SU-DHL-6 (cell line): ENCODE measurements at regions not wholly inside any gene's neighbourhood (a gene's known extent, or its start where the extent isn't known, plus 50 kb on each side); places are given as distances from the start of the nearest gene placed in this dataset.

Source experiments
- H2AFZ ChIP-seq: fragments of 200-600 bp; sonication (generic); 2 replicates; pipeline ENCODE4 v1.6.1; 2014; ENCODE audit warnings: low read depth, mild to moderate bottlenecking, moderate library complexity, mixed read lengths, antibody characterized with exemption, low read length; ENCODE audit not compliant: severe bottlenecking
- H3F3A ChIP-seq: fragments of 200-600 bp; shearing (Covaris generic); 2 replicates; pipeline ENCODE4 v1.6.0; 2016; ENCODE audit warnings: antibody characterized with exemption, mild to moderate bottlenecking; ENCODE audit not compliant: insufficient read depth
- H3K27ac ChIP-seq: fragments of 200-600 bp; sonication (generic); 2 replicates; pipeline ENCODE4 v1.5.1; 2016; ENCODE audit warnings: low read depth, mild to moderate bottlenecking, low read length, moderate library complexity, mixed read lengths
- H3K27me3 ChIP-seq: fragments of 200-600 bp; sonication (generic), shearing (Covaris generic); 2 replicates; pipeline ENCODE4 v1.6.0; 2014; ENCODE audit warnings: mild to moderate bottlenecking, low read length
- H3K36me3 ChIP-seq: fragments of 200-600 bp; sonication (generic); 2 replicates; pipeline ENCODE4 v1.6.1; 2014; ENCODE audit warnings: mild to moderate bottlenecking, low read length, mixed read lengths
- H3K4me2 ChIP-seq: fragments of 300-600, 200-600 bp; shearing (Covaris generic), sonication (generic); 2 replicates; pipeline ENCODE4 v1.6.0; 2014; ENCODE audit warnings: low read length, low read depth, mild to moderate bottlenecking; ENCODE audit not compliant: poor library complexity, severe bottlenecking
- H3K4me3 ChIP-seq: fragments of 200-600 bp; sonication (generic); 2 replicates; pipeline ENCODE4 v1.5.1; 2014; ENCODE audit warnings: antibody characterized with exemption, low read length, mild to moderate bottlenecking, mixed read lengths; ENCODE audit not compliant: insufficient read depth, poor library complexity, severe bottlenecking
- H3K79me2 ChIP-seq: fragments of 200-600 bp; sonication (generic); 2 replicates; pipeline ENCODE4 v1.6.1; 2014; ENCODE audit warnings: mild to moderate bottlenecking, low read length, moderate library complexity; ENCODE audit not compliant: insufficient read depth
- H3K9ac ChIP-seq: fragments of 200-600 bp; sonication (generic); 2 replicates; pipeline ENCODE4 v1.7.0; 2014; ENCODE audit warnings: mild to moderate bottlenecking, low read length
- H3K9me2 ChIP-seq: fragments of 200-600 bp; sonication (generic); replicated peaks from 2 replicates; pipeline ENCODE4 v1.6.1; 2014; ENCODE audit warnings: low read length; ENCODE audit not compliant: insufficient read depth
- H3K9me3 ChIP-seq: fragments of 200-600 bp; sonication (generic); 2 replicates; pipeline ENCODE4 v1.6.1; 2014; ENCODE audit warnings: low read length, mixed read lengths; ENCODE audit not compliant: insufficient read depth
- H4K20me1 ChIP-seq: fragments of 200-600 bp; sonication (generic); 2 replicates; pipeline ENCODE4 v1.6.1; 2014; ENCODE audit warnings: low read depth, mild to moderate bottlenecking, antibody characterized with exemption, low read length, moderate library complexity, mixed read lengths
- CTCF ChIP-seq: fragments of 200-600 bp; sonication (generic); IDR thresholded peaks from one replicate; pipeline ENCODE4 v1.5.1; 2017; ENCODE audit warnings: antibody characterized with exemption, mild to moderate bottlenecking, low read length, moderate library complexity; ENCODE audit not compliant: insufficient read depth, poor library complexity, severe bottlenecking
- EZH2phosphoT487 ChIP-seq: fragments of 200-600 bp; sonication (generic), shearing (Covaris generic); conservative IDR thresholded peaks from 2 replicates; pipeline ENCODE4 v1.6.1; 2018; ENCODE audit warnings: mild to moderate bottlenecking, antibody characterized with exemption, low read length, moderate library complexity, mixed read lengths

GRCh38 chr2:121124330-121124729, 160.7 kb downstream of the TFCP2L1 start:
- TF ChIP-seq EZH2phosphoT487, result no peak
- no peak for TF ChIP-seq CTCF

DNA sequence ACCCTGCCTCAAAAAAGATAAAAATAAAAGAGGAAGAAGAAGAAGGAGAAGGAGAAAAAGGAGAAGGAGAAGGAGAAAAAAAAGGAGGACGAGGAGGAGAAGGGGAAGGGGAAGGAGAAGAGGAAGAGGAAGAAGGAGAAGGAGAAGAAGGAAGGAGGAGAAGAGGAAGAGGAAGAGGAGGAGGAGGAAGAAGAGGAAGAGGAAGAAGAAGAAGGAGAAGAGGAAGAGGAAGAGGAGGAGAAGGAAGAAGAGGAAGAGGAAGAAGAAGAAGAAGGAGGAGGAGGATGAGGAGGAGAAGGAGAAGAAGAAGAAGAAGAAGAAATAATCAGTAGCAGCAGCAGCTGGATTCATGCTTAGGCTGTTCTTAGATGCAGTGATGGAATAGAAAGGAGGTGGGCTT, 159.7 kb downstream of the TFCP2L1 start:
- Histone ChIP-seq H3K36me3 (no peaks in the 10 kb centered on the region), H3F3A (no peaks in the 10 kb centered on the region), H2AFZ (no peak overlapping the region), H3K9ac (no peak overlapping the region), H3K27me3 (no peaks in the 10 kb centered on the region), H3K79me2 (no peaks in the 10 kb centered on the region), H4K20me1 (no peaks in the 10 kb centered on the region), H3K27ac (no peak overlapping the region), H3K4me3 (no peak overlapping the region), H3K4me2 (no peak overlapping the region), H3K9me3 (no peaks in the 10 kb centered on the region), H3K9me2 (no peaks in the 10 kb centered on the region)
- no peak for TF ChIP-seq CTCF
- TF ChIP-seq EZH2phosphoT487, result no peak

More at GRCh38 chr2:121124330-121124729, 160.7 kb downstream of the TFCP2L1 start:
- Histone ChIP-seq H3K4me2 (no peak overlapping the region), H3F3A (no peaks in the 10 kb centered on the region), H3K27me3 (no peaks in the 10 kb centered on the region), H3K36me3 (no peaks in the 10 kb centered on the region), H3K79me2 (no peaks in the 10 kb centered on the region), H4K20me1 (no peaks in the 10 kb centered on the region), H3K4me3 (no peak overlapping the region), H3K27ac (no peak overlapping the region), H3K9me2 (no peaks in the 10 kb centered on the region), H3K9ac (no peak overlapping the region), H3K9me3 (no peaks in the 10 kb centered on the region), H2AFZ (no peak overlapping the region)

DNA sequence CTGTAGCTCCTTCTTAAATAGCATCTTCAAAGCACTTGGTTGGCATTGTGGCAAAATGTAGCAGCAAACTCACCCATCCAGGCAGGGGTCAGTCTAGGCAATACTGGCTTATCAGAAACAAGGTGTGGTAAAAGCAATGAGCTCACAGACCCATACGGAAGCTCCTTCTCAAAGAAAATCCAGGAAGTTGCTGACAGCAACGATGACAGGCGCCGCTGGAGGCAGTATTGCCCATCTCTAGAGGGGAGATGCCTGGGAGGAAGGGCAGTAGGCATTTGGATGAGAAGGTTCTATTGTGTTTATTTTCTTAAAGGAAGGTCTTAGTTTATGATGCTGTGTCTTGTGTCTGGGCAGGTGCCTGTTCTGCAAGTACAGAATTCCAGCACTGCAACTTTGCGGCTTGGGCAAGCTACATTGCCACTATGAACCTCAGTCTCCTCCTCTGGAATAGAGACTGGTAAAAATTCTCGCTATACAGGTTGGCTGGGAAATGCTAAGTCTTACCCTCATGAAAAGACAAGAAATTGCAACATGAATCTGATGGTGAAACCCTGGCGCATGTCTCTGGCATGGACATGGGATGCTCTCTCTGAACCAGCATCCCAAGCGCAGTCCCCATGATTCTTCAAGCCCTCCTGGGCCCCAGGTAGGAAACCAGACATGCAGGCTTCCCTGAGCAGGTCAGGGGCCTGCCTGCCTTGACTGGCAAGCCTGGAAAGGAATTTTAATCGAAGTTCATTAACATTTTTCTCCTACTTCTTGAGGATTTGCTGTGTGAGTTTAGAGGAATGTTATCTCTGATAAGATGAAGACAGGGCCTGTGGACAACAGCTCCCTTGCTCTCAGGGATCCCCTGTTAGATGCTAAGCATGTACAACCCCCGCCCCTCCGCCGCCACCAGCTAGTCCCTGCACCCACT, 156.0 kb downstream of the TFCP2L1 start:
- no peaks in the 10 kb centered on the region for H3K27me3 ChIP-seq
- no peak overlapping the region for H3K9ac ChIP-seq
- H3K9me2 ChIP-seq, result no peaks in the 10 kb centered on the region
- H3K4me3 ChIP-seq, result no peak overlapping the region
- H3K79me2 ChIP-seq, result no peaks in the 10 kb centered on the region
- H3K4me2 ChIP-seq, result no peak overlapping the region
- peak overlapping the region; percentile 24 for H2AFZ ChIP-seq
- H4K20me1 ChIP-seq, result no peaks in the 10 kb centered on the region
- no peak overlapping the region for H3K27ac ChIP-seq
- no peaks in the 10 kb centered on the region for H3K9me3 ChIP-seq
- peak; percentile 26 for TF ChIP-seq CTCF
- TF ChIP-seq EZH2phosphoT487, result no peak
- H3F3A ChIP-seq, result no peaks in the 10 kb centered on the region
- H3K36me3 ChIP-seq, result no peaks in the 10 kb centered on the region
